IMR-90 (cell line): ENCODE measurements at regions not wholly inside any gene's neighbourhood (a gene's known extent, or its start where the extent isn't known, plus 50 kb on each side); places are given as distances from the start of the nearest gene placed in this dataset.
A peak's percentile ranks its signal among the peaks of the same experiment; 100 is the strongest.

ENCODE experiments used
- ATAC-seq: fragments of 200-7000 bp; cut with Tn5 transposase; 2 replicates; pipeline ENCODE4 v1.9.1; 2020; ENCODE audit warnings: low read depth, mild to moderate bottlenecking, moderate library complexity
- BruUV-seq: library from RNA; stranded (reverse); fragments of 400-500 nt; replicated peaks from 2 replicates; lab custom pipeline; 2021; lab: Mats Ljungman, UMichigan
- CTCF ChIA-PET: fragments of 300-600 bp; formaldehyde crosslinking; extraction: SDS; loops from one replicate; lab custom pipeline; 2021; ENCODE audit warnings: antibody characterized with exemption; lab: Yijun Ruan, JAX
- POLR2A ChIA-PET: fragments of 300-600 bp; sonication (Branson Sonifier 250); formaldehyde crosslinking; loops from one replicate; lab custom pipeline; 2022; ENCODE audit warnings: antibody characterized with exemption; ENCODE audit not compliant: unreplicated experiment; lab: Charles Lee
- DNase-seq: peaks from one replicate; pipeline ENCODE4 v3.0.0; 2013
- H2AFZ ChIP-seq: replicated peaks from 2 replicates; pipeline ENCODE3; 2013; ENCODE audit warnings: low read length, mild to moderate bottlenecking; ENCODE audit not compliant: poor library complexity
- H2AK5ac ChIP-seq: 2 replicates; pipeline ENCODE4 v1.6.1; 2013; ENCODE audit warnings: low read depth, low read length, inconsistent platforms
- H2AK9ac ChIP-seq: replicated peaks from 2 replicates; pipeline ENCODE3; 2013; ENCODE audit warnings: mild to moderate bottlenecking, low read depth, low read length, moderate library complexity; ENCODE audit not compliant: poor library complexity
- H2BK120ac ChIP-seq: 2 replicates; pipeline ENCODE4 v1.6.1; 2013; ENCODE audit warnings: low read depth, low read length, inconsistent platforms
- H2BK15ac ChIP-seq: 3 replicates; pipeline ENCODE4 v1.6.1; 2013; ENCODE audit warnings: low read depth, low read length, inconsistent platforms
- H2BK20ac ChIP-seq: 2 replicates; pipeline ENCODE4 v1.6.1; 2013; ENCODE audit warnings: low read depth, mild to moderate bottlenecking, inconsistent platforms, low read length, moderate library complexity
- H2BK5ac ChIP-seq: 2 replicates; pipeline ENCODE4 v1.6.1; 2013; ENCODE audit warnings: mild to moderate bottlenecking, low read depth, low read length, inconsistent platforms; ENCODE audit not compliant: poor library complexity, severe bottlenecking
- H3K14ac ChIP-seq: replicated peaks from 2 replicates; pipeline ENCODE4 v1.6.1; 2013; ENCODE audit warnings: low read depth, low read length, inconsistent platforms
- H3K18ac ChIP-seq: 2 replicates; pipeline ENCODE4 v1.6.1; 2013; ENCODE audit warnings: low read depth, low read length, control low read depth
- H3K23ac ChIP-seq: 2 replicates; pipeline ENCODE4 v1.6.1; 2013; ENCODE audit warnings: low read depth, low read length, inconsistent platforms
- H3K27ac ChIP-seq: 2 replicates; pipeline ENCODE4 v1.5.1; 2013; ENCODE audit warnings: mild to moderate bottlenecking, control low read depth, low read length; ENCODE audit not compliant: insufficient read depth
- H3K27me3 ChIP-seq: 2 replicates; pipeline ENCODE4 v1.6.1; 2013; ENCODE audit warnings: low read length; ENCODE audit not compliant: control insufficient read depth, insufficient read depth
- H3K36me3 ChIP-seq: 2 replicates; pipeline ENCODE4 v1.6.1; 2013; ENCODE audit warnings: low read length, mixed read lengths; ENCODE audit not compliant: control insufficient read depth, insufficient read depth
- H3K4ac ChIP-seq: 2 replicates; pipeline ENCODE4 v1.6.1; 2013; ENCODE audit warnings: low read depth, low read length, inconsistent platforms
- H3K4me1 ChIP-seq: 2 replicates; pipeline ENCODE4 v1.6.1; 2013; ENCODE audit warnings: low read length, mixed read lengths; ENCODE audit not compliant: control insufficient read depth, insufficient read depth
- H3K4me2 ChIP-seq: 2 replicates; pipeline ENCODE4 v1.6.1; 2013; ENCODE audit warnings: low read depth, mild to moderate bottlenecking, control low read depth, low read length, moderate library complexity
- H3K4me3 ChIP-seq: 2 replicates; pipeline ENCODE4 v1.5.1; 2013; ENCODE audit warnings: low read depth, mild to moderate bottlenecking, control low read depth, low read length, moderate library complexity; ENCODE audit not compliant: insufficient read depth
- H3K56ac ChIP-seq: 2 replicates; pipeline ENCODE4 v1.6.1; 2013; ENCODE audit warnings: low read length, inconsistent platforms; ENCODE audit not compliant: insufficient read depth; ENCODE audit errors: extremely low read depth
- H3K79me1 ChIP-seq, 2 experiments: 2 replicates each; pipeline ENCODE4 v1.6.1; 2013; ENCODE audit warnings: low read length in 2 of 2, inconsistent platforms in 1 of 2, low read depth in 1 of 2
- H3K9ac ChIP-seq: 2 replicates; pipeline ENCODE4 v1.6.1; 2013; ENCODE audit warnings: low read depth, low read length, control low read depth
- H3K9me1 ChIP-seq: 2 replicates; pipeline ENCODE4 v1.6.1; 2013; ENCODE audit warnings: low read length, inconsistent platforms; ENCODE audit not compliant: insufficient read depth
- H3K9me3 ChIP-seq: 2 replicates; pipeline ENCODE4 v1.6.1; 2013; ENCODE audit warnings: low read length; ENCODE audit not compliant: control insufficient read depth, insufficient read depth
- H4K20me1 ChIP-seq: 2 replicates; pipeline ENCODE4 v1.6.1; 2013; ENCODE audit warnings: low read length, inconsistent platforms; ENCODE audit not compliant: insufficient read depth
- H4K5ac ChIP-seq: 2 replicates; pipeline ENCODE4 v1.6.1; 2013; ENCODE audit warnings: mild to moderate bottlenecking, low read depth, low read length, control low read depth
- H4K8ac ChIP-seq, 2 experiments: 2 replicates each; pipeline ENCODE4 v1.6.1; 2013; ENCODE audit warnings: low read depth in 2 of 2, low read length in 2 of 2, control low read depth in 1 of 2, inconsistent platforms in 1 of 2
- H4K91ac ChIP-seq: 2 replicates; pipeline ENCODE4 v1.6.1; 2013; ENCODE audit warnings: low read depth, low read length, inconsistent platforms; ENCODE audit not compliant: insufficient read depth
- USF2 ChIP-seq: fragments of 150-350 bp; IDR thresholded peaks from 2 replicates; pipeline ENCODE4 v1.6.1; 2017; ENCODE audit warnings: mild to moderate bottlenecking, antibody characterized with exemption, low read length, low read depth
- dilution Hi-C: fragments of 300-500 bp; cut with HindIII; formaldehyde crosslinking; loops from one replicate; pipeline ENCODE4 v1.14.3; 2018; ENCODE audit warnings: low sequenced_read_pairs; ENCODE audit not compliant: unreplicated experiment
- in situ Hi-C: fragments of 300-500 bp; cut with MboI; formaldehyde crosslinking; loops from 3 replicates; pipeline ENCODE4 v1.14.3; 2019; ENCODE audit warnings: low sequenced_read_pairs, inconsistent platforms, mixed read lengths
- intact Hi-C: fragments of 100-400 bp; cut with micrococcal nuclease; formaldehyde crosslinking; loops from 2 replicates; pipeline ENCODE4 v1.10.0; 2022

- no TSS peak for BruUV-seq
- CTCF ChIA-PET = no interaction called here
Measured at GRCh38 chr4:17138847-17139246, 240.4 kb upstream of the LDB2 start.

More at GRCh38 chr4:17138847-17139246, 240.4 kb upstream of the LDB2 start:
- Histone ChIP-seq H3K9ac (no peak overlapping the region), H3K56ac (0 out of 2 replicates have a peak overlapping the region, but pooled peaks have one; percentile 6), H3K9me1 (peaks cover 2% of the 10 kb centered on the region; the same call in 1 of the 2 replicates), H4K8ac (peak overlapping the region; percentile 40 to 51; a peak in 3 of 4 replicates), H4K5ac (no peak overlapping the region; the same call in 1 of the 2 replicates), H4K91ac (peak overlapping the region; percentile 64; the same call in 1 of the 2 replicates), H3K4me2 (no peak overlapping the region), H2BK15ac (peak overlapping the region; percentile 61; the same call in 2 of the 3 replicates), H3K14ac (peak overlapping the region; percentile 94; the same call in 1 of the 2 replicates), H2AFZ (no peak overlapping the region), H3K18ac (peak overlapping the region; percentile 29; the same call in 1 of the 2 replicates), H4K20me1 (no peaks in the 10 kb centered on the region), H3K4me3 (no peak overlapping the region), H3K79me1 (no peaks in the 10 kb centered on the region), H2BK120ac (peak overlapping the region; percentile 93), H3K9me3 (peaks cover 22% of the 10 kb centered on the region), H2AK9ac (no peak overlapping the region), H2BK5ac (peak overlapping the region; percentile 52), H2BK20ac (peak overlapping the region; percentile 96), H2AK5ac (peak overlapping the region; percentile 46; the same call in 1 of the 2 replicates), H3K4me1 (peaks cover 9% of the 10 kb centered on the region), H3K36me3 (no peaks in the 10 kb centered on the region), H3K27ac (peak overlapping the region; percentile 19; the same call in 1 of the 2 replicates), H3K4ac (peak overlapping the region; percentile 71), H3K23ac (peak overlapping the region; percentile 68; the same call in 1 of the 2 replicates), H3K27me3 (no peaks in the 10 kb centered on the region)
- in situ Hi-C loops = no loop called here
- ATAC-seq = peak; percentile 70
- peak; percentile 58 for DNase-seq
- intact Hi-C loops = no loop called here
- POLR2A ChIA-PET = no interaction called here
- TF ChIP-seq USF2 = no peak
- dilution Hi-C loops = no loop called here
